ENCODE measurements at regions not wholly inside any gene's neighbourhood (a gene's known extent, or its start where the extent isn't known, plus 50 kb on each side); places are given as distances from the start of the nearest gene placed in this dataset.

- Histone ChIP-seq H3K27ac (ENCODE audit: low read depth in 1 of 2, low read length in 1 of 2) (no peak overlapping the region), H3K9ac (ENCODE audit: insufficient read depth in 1 of 2, low read length in 2 of 2) (no peak overlapping the region), H3K4me1 (ENCODE audit: control insufficient read depth in 5 of 5, insufficient read depth in 5 of 5, low read length in 5 of 5) (peaks cover 0 to 6% (median 0%) of the 10 kb centered on the region in 5 donors), H3K27me3 (ENCODE audit: control insufficient read depth in 3 of 3, insufficient read depth in 3 of 3, low read length in 2 of 3) (no peaks in the 10 kb centered on the region), H3K4me3 (no peak overlapping the region), H3K9me3 (ENCODE audit: control insufficient read depth in 4 of 4, insufficient read depth in 3 of 4, low read length in 3 of 4) (no peaks in the 10 kb centered on the region), H3K36me3 (ENCODE audit: control insufficient read depth in 4 of 4, insufficient read depth in 4 of 4, low read length in 4 of 4) (no peaks in the 10 kb centered on the region)
- ATAC-seq (ENCODE audit: insufficient read depth, low FRiP score) = no peak
- peak in 2 of 3 donors; percentile 55 for DNase-seq
- 58 to 71% methylated on average over 2 of the region's 2 CpGs for WGBS, 2 donors
- TF ChIP-seq CTCF (IDR thresholded peaks at IDR 0.05; ENCODE audit: control extremely low read depth, extremely low read depth) = no peak
Measured at GRCh38 chr2:210954386-210954907, 398.0 kb downstream of the CPS1 start.

GRCh38 chr2:210955591-210955990 is 399.2 kb downstream of the CPS1 start:
- TF ChIP-seq CTCF (IDR thresholded peaks at IDR 0.05; ENCODE audit: control extremely low read depth, extremely low read depth) = no peak
- Histone ChIP-seq H3K36me3 (ENCODE audit: control insufficient read depth in 4 of 4, insufficient read depth in 4 of 4, low read length in 4 of 4) (no peaks in the 10 kb centered on the region), H3K27me3 (ENCODE audit: control insufficient read depth in 3 of 3, insufficient read depth in 3 of 3, low read length in 2 of 3) (no peaks in the 10 kb centered on the region), H3K4me1 (ENCODE audit: control insufficient read depth in 5 of 5, insufficient read depth in 5 of 5, low read length in 5 of 5) (peaks cover 0 to 6% (median 0%) of the 10 kb centered on the region in 5 donors), H3K4me3 (no peak overlapping the region), H3K27ac (ENCODE audit: low read depth in 1 of 2, low read length in 1 of 2) (no peak overlapping the region), H3K9ac (ENCODE audit: insufficient read depth in 1 of 2, low read length in 2 of 2) (no peak overlapping the region), H3K9me3 (ENCODE audit: control insufficient read depth in 4 of 4, insufficient read depth in 3 of 4, low read length in 3 of 4) (no peaks in the 10 kb centered on the region)
- WGBS, 2 donors = 72 to 86% methylated on average over 3 of the region's 3 CpGs
- DNase-seq (no peak), ATAC-seq (ENCODE audit: insufficient read depth, low FRiP score) (no peak)

GRCh38 chr2:210956101-210956500 is 399.7 kb downstream of the CPS1 start:
- Histone ChIP-seq H3K36me3 (ENCODE audit: control insufficient read depth in 4 of 4, insufficient read depth in 4 of 4, low read length in 4 of 4) (no peaks in the 10 kb centered on the region), H3K4me3 (no peak overlapping the region), H3K27ac (ENCODE audit: low read depth in 1 of 2, low read length in 1 of 2) (no peak overlapping the region), H3K4me1 (ENCODE audit: control insufficient read depth in 5 of 5, insufficient read depth in 5 of 5, low read length in 5 of 5) (peaks cover 0 to 6% (median 0%) of the 10 kb centered on the region in 5 donors), H3K9me3 (ENCODE audit: control insufficient read depth in 4 of 4, insufficient read depth in 3 of 4, low read length in 3 of 4) (no peaks in the 10 kb centered on the region), H3K9ac (ENCODE audit: insufficient read depth in 1 of 2, low read length in 2 of 2) (no peak overlapping the region), H3K27me3 (ENCODE audit: control insufficient read depth in 3 of 3, insufficient read depth in 3 of 3, low read length in 2 of 3) (no peaks in the 10 kb centered on the region)
- no peak for DNase-seq
- no peak for TF ChIP-seq CTCF (IDR thresholded peaks at IDR 0.05; ENCODE audit: control extremely low read depth, extremely low read depth)
- no peak for ATAC-seq (ENCODE audit: insufficient read depth, low FRiP score)

- no peaks in the 10 kb centered on the region for H3K9me3 ChIP-seq (ENCODE audit: control insufficient read depth in 4 of 4, insufficient read depth in 3 of 4, low read length in 3 of 4)
- 61 to 76% methylated on average over 2 of the region's 2 CpGs for WGBS, 2 donors
- no peaks in the 10 kb centered on the region for H3K36me3 ChIP-seq (ENCODE audit: control insufficient read depth in 4 of 4, insufficient read depth in 4 of 4, low read length in 4 of 4)
- no peak for ATAC-seq (ENCODE audit: insufficient read depth, low FRiP score)
- no peaks in the 10 kb centered on the region for H3K27me3 ChIP-seq (ENCODE audit: control insufficient read depth in 3 of 3, insufficient read depth in 3 of 3, low read length in 2 of 3)
- H3K9ac ChIP-seq (ENCODE audit: insufficient read depth in 1 of 2, low read length in 2 of 2) = no peak overlapping the region
- no peak for DNase-seq
- H3K4me3 ChIP-seq = no peak overlapping the region
- H3K27ac ChIP-seq (ENCODE audit: low read depth in 1 of 2, low read length in 1 of 2) = no peak overlapping the region
- TF ChIP-seq CTCF (IDR thresholded peaks at IDR 0.05; ENCODE audit: control extremely low read depth, extremely low read depth) = no peak
- no peaks in the 10 kb centered on the region for H3K4me1 ChIP-seq (ENCODE audit: control insufficient read depth in 5 of 5, insufficient read depth in 5 of 5, low read length in 5 of 5)
Measured at GRCh38 chr2:210961249-210961648, 404.9 kb downstream of the CPS1 start.
